ENCODE measurements at regions not wholly inside any gene's neighbourhood (a gene's known extent, or its start where the extent isn't known, plus 50 kb on each side); places are given as distances from the start of the nearest gene placed in this dataset.

DNA sequence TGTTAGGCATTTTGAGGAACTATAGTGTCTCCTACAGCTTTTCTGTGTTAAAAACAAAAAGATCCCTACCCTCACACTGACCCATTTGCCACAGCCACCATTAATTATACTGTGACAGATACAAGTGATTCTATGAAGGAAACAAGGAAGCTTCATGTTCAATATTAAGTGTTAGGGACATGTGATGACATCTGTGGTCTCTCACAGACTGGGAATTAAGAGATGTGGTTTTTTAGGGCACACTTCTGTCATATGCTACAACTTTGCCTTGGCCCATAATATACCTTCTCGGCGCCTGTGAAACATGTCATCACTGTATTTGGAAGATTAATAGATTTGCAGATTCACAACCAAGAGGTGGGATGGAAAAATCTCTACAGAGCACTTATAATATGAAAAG, 102.9 kb upstream of the TCF21 start:
- no peak for TF ChIP-seq NR2F2 (IDR thresholded peaks at IDR 0.05)
- TF ChIP-seq TAF1 (conservative IDR thresholded peaks at IDR 0.05), result no peak
- TF ChIP-seq, protein P1, sequence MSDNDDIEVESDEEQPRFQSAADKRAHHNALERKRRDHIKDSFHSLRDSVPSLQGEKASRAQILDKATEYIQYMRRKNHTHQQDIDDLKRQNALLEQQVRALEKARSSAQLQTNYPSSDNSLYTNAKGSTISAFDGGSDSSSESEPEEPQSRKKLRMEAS (IDR thresholded peaks at IDR 0.05), result no peak
- no peak for TF ChIP-seq HNF4G (IDR thresholded peaks at IDR 0.05)
- no peak for TF ChIP-seq EGR1 (IDR thresholded peaks at IDR 0.05; ENCODE audit: low read depth in 2 of 2)
- TF ChIP-seq, protein P2, sequence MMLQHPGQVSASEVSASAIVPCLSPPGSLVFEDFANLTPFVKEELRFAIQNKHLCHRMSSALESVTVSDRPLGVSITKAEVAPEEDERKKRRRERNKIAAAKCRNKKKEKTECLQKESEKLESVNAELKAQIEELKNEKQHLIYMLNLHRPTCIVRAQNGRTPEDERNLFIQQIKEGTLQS (IDR thresholded peaks at IDR 0.05), result no peak
- TF ChIP-seq, protein P3, sequence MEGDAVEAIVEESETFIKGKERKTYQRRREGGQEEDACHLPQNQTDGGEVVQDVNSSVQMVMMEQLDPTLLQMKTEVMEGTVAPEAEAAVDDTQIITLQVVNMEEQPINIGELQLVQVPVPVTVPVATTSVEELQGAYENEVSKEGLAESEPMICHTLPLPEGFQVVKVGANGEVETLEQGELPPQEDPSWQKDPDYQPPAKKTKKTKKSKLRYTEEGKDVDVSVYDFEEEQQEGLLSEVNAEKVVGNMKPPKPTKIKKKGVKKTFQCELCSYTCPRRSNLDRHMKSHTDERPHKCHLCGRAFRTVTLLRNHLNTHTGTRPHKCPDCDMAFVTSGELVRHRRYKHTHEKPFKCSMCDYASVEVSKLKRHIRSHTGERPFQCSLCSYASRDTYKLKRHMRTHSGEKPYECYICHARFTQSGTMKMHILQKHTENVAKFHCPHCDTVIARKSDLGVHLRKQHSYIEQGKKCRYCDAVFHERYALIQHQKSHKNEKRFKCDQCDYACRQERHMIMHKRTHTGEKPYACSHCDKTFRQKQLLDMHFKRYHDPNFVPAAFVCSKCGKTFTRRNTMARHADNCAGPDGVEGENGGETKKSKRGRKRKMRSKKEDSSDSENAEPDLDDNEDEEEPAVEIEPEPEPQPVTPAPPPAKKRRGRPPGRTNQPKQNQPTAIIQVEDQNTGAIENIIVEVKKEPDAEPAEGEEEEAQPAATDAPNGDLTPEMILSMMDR (IDR thresholded peaks at IDR 0.05; ENCODE audit: low read depth, low read length, missing input control), result no peak
- TF ChIP-seq FOXA1 (IDR thresholded peaks at IDR 0.05), result no peak
- TF ChIP-seq SP1 (IDR thresholded peaks at IDR 0.05), result no peak
- no peak for TF ChIP-seq RXRA (IDR thresholded peaks at IDR 0.05)
- no peak for TF ChIP-seq RAD21 (IDR thresholded peaks at IDR 0.05)
- TF ChIP-seq, protein P4, sequence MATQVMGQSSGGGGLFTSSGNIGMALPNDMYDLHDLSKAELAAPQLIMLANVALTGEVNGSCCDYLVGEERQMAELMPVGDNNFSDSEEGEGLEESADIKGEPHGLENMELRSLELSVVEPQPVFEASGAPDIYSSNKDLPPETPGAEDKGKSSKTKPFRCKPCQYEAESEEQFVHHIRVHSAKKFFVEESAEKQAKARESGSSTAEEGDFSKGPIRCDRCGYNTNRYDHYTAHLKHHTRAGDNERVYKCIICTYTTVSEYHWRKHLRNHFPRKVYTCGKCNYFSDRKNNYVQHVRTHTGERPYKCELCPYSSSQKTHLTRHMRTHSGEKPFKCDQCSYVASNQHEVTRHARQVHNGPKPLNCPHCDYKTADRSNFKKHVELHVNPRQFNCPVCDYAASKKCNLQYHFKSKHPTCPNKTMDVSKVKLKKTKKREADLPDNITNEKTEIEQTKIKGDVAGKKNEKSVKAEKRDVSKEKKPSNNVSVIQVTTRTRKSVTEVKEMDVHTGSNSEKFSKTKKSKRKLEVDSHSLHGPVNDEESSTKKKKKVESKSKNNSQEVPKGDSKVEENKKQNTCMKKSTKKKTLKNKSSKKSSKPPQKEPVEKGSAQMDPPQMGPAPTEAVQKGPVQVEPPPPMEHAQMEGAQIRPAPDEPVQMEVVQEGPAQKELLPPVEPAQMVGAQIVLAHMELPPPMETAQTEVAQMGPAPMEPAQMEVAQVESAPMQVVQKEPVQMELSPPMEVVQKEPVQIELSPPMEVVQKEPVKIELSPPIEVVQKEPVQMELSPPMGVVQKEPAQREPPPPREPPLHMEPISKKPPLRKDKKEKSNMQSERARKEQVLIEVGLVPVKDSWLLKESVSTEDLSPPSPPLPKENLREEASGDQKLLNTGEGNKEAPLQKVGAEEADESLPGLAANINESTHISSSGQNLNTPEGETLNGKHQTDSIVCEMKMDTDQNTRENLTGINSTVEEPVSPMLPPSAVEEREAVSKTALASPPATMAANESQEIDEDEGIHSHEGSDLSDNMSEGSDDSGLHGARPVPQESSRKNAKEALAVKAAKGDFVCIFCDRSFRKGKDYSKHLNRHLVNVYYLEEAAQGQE (IDR thresholded peaks at IDR 0.05), result no peak
- H3K4me3 ChIP-seq (ENCODE audit: low read depth in 1 of 3, low read length in 3 of 3), result no peak overlapping the region
- no peak for DNase-seq (ENCODE audit: low spot score)
- H3K9ac ChIP-seq (ENCODE audit: low read depth in 1 of 2, low read length in 2 of 2), result no peak overlapping the region
- no peaks in the 10 kb centered on the region for H3K4me1 ChIP-seq (ENCODE audit: control insufficient read depth in 4 of 4, insufficient read depth in 4 of 4, low read length in 3 of 4)
- WGBS, result 96% methylated on average over 2 of the region's 2 CpGs
- H3K27me3 ChIP-seq (ENCODE audit: control insufficient read depth in 4 of 4, insufficient read depth in 4 of 4, low read length in 3 of 4), result no peaks in the 10 kb centered on the region
- H3K27ac ChIP-seq (ENCODE audit: low read depth in 1 of 2, low read length in 2 of 2), result no peak overlapping the region
- no peaks in the 10 kb centered on the region for H3K9me3 ChIP-seq (ENCODE audit: control insufficient read depth in 4 of 4, low read length in 3 of 4)
- H3K36me3 ChIP-seq (ENCODE audit: control insufficient read depth in 4 of 4, insufficient read depth in 3 of 4, low read depth in 1 of 4, low read length in 3 of 4), result no peaks in the 10 kb centered on the region

DNA sequence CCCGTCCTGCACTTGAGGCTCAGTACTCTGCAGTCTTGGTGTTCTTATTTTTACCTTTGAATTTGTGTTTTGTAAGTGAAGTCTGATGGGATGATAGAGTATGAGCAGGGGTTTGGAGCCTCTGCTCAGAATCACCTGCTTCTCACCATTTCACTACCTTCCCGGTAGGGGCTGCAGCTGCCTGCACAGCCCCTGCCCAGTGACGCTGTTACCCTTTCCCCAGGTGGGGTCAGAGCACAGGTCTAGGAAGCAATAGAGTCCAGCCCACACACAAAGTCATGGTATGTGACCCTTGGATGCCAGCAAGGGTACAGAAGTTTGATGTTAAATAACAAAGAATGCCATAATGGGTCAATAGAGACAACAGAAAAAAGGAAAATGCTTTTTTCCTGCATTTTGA, 101.8 kb upstream of the TCF21 start:
- H3K4me3 ChIP-seq (ENCODE audit: low read depth in 1 of 3, low read length in 3 of 3), result no peak overlapping the region
- 70% methylated on average over 3 of the region's 3 CpGs for WGBS

More for the DNA sequence above, 101.8 kb upstream of the TCF21 start:
- TF ChIP-seq EGR1 (IDR thresholded peaks at IDR 0.05; ENCODE audit: low read depth in 2 of 2) (no peak), JUND (IDR thresholded peaks at IDR 0.05) (no peak), YY1 (IDR thresholded peaks at IDR 0.05) (no peak), FOXA2 (IDR thresholded peaks at IDR 0.05) (no peak), TAF1 (conservative IDR thresholded peaks at IDR 0.05) (no peak), HNF4A (conservative IDR thresholded peaks at IDR 0.05) (no peak), NR2F2 (IDR thresholded peaks at IDR 0.05) (no peak), GABPA (IDR thresholded peaks at IDR 0.05 in 1 of 2, conservative IDR thresholded peaks at IDR 0.05 in 1 of 2) (no peak), FOXA1 (IDR thresholded peaks at IDR 0.05) (no peak), RAD21 (IDR thresholded peaks at IDR 0.05) (no peak), SP1 (IDR thresholded peaks at IDR 0.05) (no peak)
- TF ChIP-seq, protein P4 (IDR thresholded peaks at IDR 0.05), result no peak
- TF ChIP-seq, protein P1 (IDR thresholded peaks at IDR 0.05), result no peak
- TF ChIP-seq, protein P2 (IDR thresholded peaks at IDR 0.05), result no peak
- TF ChIP-seq, protein P5, sequence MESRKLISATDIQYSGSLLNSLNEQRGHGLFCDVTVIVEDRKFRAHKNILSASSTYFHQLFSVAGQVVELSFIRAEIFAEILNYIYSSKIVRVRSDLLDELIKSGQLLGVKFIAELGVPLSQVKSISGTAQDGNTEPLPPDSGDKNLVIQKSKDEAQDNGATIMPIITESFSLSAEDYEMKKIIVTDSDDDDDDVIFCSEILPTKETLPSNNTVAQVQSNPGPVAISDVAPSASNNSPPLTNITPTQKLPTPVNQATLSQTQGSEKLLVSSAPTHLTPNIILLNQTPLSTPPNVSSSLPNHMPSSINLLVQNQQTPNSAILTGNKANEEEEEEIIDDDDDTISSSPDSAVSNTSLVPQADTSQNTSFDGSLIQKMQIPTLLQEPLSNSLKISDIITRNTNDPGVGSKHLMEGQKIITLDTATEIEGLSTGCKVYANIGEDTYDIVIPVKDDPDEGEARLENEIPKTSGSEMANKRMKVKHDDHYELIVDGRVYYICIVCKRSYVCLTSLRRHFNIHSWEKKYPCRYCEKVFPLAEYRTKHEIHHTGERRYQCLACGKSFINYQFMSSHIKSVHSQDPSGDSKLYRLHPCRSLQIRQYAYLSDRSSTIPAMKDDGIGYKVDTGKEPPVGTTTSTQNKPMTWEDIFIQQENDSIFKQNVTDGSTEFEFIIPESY (IDR thresholded peaks at IDR 0.05), result no peak
- no peak overlapping the region for H3K27ac ChIP-seq (ENCODE audit: low read depth in 1 of 2, low read length in 2 of 2)
- H3K27me3 ChIP-seq (ENCODE audit: control insufficient read depth in 4 of 4, insufficient read depth in 4 of 4, low read length in 3 of 4), result no peaks in the 10 kb centered on the region
- no peak overlapping the region for H3K9ac ChIP-seq (ENCODE audit: low read depth in 1 of 2, low read length in 2 of 2)
- H3K4me1 ChIP-seq (ENCODE audit: control insufficient read depth in 4 of 4, insufficient read depth in 4 of 4, low read length in 3 of 4), result no peaks in the 10 kb centered on the region
- DNase-seq (ENCODE audit: low spot score), result no peak
- H3K36me3 ChIP-seq (ENCODE audit: control insufficient read depth in 4 of 4, insufficient read depth in 3 of 4, low read depth in 1 of 4, low read length in 3 of 4), result no peaks in the 10 kb centered on the region
- no peaks in the 10 kb centered on the region for H3K9me3 ChIP-seq (ENCODE audit: control insufficient read depth in 4 of 4, low read length in 3 of 4)
